GM19468 (cell line): ENCODE measurements at regions not wholly inside any gene's neighbourhood (a gene's known extent, or its start where the extent isn't known, plus 50 kb on each side); places are given as distances from the start of the nearest gene placed in this dataset.
"Not testable (repeated sequence)": the region's sequence is repeated elsewhere in the genome, so short reads cannot be mapped to it uniquely, and the experiment has no call there.

ENCODE experiments used
- ATAC-seq: cut with Tn5 transposase; IDR thresholded peaks from one replicate; pipeline ENCODE4 v1.9.1; 2021; ENCODE audit warnings: mild to moderate bottlenecking, moderate library complexity, moderate number of reproducible peaks; ENCODE audit not compliant: unreplicated experiment; ENCODE audit errors: extremely low read depth

DNA sequence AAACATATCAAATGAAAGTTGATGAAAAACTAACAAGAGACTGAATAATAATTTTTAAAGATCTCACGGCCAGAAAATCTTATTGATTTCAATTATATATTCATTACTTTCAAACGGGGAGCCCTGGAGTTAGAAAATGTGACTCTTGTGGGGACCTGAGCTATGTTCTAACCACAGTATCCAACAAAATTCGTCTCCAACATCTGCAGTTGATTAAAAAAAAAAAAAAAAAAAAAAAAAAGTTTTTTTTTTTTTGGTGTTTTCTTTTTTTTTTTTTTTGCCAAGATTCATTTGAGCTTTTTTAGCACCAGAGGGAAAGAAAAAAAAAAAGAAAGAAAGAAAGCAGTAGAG lies 144.3 kb upstream of the PIK3R1 start:
- no peak for ATAC-seq

DNA sequence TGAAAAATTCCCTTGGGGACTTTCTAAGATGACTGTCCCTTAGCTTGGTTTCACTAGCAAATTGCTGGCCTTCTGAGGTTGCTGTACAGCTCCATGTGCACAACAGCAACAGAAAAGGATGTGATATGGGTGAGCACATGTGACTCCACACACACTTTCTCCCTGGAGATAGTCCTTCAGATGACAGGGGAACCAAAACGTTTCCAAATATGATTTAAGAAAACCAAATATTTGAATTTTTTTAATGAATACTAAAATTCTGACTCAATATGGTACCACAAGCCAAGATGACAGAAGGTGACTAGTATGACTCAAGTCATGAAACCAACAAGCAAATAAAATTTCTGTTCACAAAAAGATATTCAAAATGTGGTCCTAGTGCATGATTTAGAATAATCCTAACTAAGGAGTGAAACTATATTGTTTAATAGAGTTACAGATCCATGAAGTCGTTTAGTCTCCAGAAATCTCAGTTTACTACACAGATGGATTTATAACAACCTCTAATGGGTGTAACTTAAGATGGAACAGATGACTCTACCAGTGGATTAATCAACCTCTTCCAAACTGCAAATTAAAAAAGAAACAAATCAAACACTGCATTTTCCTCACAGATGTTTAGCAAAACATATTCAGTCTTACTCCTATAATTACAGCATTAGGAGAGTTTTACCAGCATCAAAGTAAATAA lies 144.8 kb upstream of the PIK3R1 start:
- ATAC-seq: no peak

GRCh38 chr5:68067976-68068603 lies 147.5 kb upstream of the PIK3R1 start:
- ATAC-seq: no peak

DNA sequence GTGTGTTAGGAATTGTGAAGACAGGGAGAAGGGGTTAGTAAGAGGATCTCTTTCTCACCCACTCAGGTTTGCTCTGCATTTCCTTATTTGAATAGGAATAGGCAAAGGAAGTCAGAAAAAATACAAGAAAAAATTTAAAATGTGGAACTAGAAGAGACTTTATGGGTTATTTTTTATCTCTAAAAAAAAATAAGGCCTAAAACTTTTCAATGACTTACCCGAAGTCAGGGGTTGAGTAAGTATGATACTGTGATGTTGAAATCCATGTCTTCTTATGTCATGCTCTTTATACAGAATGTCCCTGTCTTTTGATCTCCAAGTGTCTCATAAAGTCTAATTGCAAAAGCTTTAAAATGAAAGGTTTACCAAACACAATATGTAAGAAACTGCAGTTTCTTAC lies 148.3 kb upstream of the PIK3R1 start:
- no peak for ATAC-seq

- no peak for ATAC-seq
Measured at GRCh38 chr5:68066277-68066955, 149.1 kb upstream of the PIK3R1 start.

- not testable (repeated sequence) for ATAC-seq
Measured at GRCh38 chr5:68065321-68065720, 150.2 kb upstream of the PIK3R1 start.

GRCh38 chr5:68060382-68060781 lies 155.2 kb upstream of the PIK3R1 start:
- ATAC-seq: no peak

DNA sequence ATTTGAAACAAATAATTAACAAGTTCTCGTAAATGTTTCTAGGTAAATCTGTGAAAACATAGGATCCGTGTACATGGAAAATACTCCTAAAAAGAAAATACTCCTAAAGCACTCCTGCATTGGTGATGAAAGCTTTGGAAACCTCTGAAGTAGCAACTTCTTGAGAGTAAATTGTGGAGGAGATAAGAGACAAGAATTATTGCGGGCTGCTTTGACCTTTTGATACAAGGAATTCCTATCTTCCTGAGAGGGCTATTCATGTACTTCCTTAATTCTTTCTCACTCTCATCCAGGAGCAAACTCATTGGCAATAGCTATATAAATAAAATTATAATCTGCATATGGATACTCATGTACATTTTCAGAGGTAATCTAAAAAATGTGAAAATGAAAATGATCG lies 158.4 kb upstream of the PIK3R1 start:
- ATAC-seq: no peak

DNA sequence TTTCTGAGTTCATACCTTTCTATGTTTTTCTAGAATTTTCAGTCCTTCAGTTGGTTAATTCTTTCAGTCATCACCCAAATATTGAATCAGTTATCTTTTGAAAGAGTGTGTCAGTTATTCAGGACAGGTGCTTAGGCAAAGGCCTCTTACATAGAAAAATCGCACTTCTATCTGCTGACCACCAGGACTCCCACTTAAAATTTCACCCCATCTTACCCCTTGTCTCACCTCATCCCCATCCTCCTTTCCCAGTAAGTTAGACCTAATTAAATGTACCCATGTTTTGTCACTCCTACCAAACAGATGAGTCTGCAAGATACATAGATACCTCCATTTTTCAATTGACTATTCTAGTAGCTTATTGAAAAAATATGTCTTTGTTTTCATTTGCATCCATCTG lies 159.9 kb upstream of the PIK3R1 start:
- no peak for ATAC-seq

- no peak for ATAC-seq
Measured at GRCh38 chr5:68054638-68055037, 160.9 kb upstream of the PIK3R1 start.

GRCh38 chr5:68053202-68053601 lies 162.4 kb upstream of the PIK3R1 start:
- no peak for ATAC-seq

DNA sequence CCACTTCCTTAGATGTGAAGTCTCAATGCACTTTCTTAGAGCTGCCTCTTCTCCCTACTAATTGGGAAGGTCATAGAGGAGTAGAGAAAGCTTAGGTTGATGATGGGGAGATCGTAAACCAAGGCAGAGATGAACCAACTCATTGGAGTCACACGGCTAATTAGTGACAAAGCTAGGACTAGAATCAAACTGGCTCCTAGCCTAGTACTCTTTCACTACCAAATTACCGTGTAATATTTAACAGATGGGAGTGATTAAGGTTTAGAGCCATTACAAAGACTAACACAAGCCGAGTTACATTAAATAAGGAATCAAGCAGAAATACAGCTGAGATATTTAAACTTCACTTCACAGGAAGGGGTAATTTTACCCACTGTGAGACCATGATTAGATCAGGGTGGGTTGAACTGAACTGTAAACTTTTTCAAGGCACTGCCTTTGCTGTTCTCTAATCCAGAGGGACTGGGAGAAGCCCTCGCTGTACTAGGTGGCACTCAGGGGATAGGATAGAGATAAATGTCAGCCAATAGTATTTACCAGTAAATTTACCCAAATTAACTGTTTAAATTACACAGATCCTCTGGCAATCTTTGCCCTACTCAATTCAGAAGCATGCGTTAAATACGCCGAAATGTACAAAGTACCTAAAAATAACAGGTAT lies 166.4 kb upstream of the PIK3R1 start:
- no peak for ATAC-seq

DNA sequence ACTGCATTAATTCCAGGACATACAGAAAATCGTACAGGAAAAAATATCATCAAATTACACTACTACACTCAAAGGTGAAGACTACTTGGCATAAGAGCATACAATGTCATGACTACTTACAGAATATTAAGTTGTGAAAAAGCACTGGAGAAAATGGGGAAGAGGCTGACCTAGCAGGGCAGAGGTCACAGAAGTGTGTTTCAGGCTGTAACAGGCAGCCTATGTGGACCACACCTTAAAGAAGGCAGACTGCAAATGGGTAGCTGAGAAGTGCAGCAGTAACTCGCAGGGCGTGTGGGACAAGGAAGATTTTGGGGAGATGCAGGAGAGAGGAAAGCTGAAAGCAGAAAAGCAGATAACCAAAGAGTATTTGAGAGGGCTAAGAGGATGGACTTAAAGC lies 167.0 kb upstream of the PIK3R1 start:
- no peak for ATAC-seq

DNA sequence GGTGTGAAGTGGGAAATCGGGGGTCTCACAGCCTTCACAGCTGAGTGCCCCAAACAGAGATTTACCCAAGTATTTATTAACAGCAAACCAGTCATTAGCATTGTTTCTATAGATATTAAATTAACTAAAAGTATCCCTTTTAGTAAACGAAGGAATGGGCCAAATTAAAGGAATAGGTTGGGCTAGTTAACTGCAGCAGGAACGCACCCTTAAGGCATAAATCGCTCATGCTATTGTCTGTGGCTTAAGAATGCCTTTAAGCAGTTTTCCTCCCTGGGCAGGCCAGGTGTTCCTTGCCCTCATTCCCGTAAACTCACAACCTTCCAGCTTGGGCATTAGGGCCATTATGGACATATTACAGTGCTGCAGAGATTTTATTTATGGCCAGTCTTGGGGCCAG lies 167.5 kb upstream of the PIK3R1 start:
- not testable (repeated sequence) for ATAC-seq

- no peak for ATAC-seq
Measured at GRCh38 chr5:68047035-68047434, 168.5 kb upstream of the PIK3R1 start.

- ATAC-seq: no peak
Measured at GRCh38 chr5:68046445-68046844, 169.1 kb upstream of the PIK3R1 start.

DNA sequence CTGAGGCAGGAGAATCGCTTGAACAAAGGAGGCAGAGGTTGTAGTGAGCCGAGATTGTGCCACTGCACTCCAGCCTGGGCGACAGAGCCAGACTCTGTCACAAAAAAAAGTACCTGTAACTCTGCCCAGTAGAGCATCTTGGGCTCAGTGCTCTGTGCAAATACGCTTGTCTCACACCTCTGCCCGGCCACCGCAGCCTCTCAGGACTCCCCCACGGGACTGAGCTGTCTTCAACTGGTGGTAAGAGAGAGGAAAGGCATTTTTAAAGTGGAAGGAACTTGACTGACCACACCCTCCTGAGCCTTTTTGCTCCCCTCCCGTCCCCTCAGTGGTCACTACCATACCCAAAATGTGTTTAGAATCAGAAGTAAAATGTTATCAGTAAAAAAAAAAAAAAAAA lies 174.3 kb upstream of the PIK3R1 start:
- ATAC-seq: peak; percentile 68

DNA sequence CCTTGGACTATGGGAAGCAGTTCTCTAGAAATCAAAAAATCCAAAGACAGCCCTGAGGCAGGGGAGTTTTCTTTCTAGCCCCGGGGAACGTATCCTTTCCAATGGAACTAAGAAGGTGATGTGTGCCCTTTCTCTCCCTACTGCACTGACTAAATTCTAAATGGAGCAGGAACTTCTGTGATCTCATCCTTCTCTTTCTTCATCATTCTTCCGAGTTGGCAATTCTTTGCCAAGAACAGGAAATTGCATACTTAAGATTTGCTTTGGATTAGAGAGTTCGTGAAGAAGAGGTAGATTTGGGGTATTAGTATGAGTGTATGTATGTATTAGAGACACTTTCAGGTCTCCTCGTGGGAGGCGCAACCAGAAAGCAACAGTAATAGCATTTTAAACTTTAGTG lies 178.0 kb upstream of the PIK3R1 start:
- ATAC-seq: no peak

- ATAC-seq: no peak
Measured at GRCh38 chr5:68033961-68034571, 181.5 kb upstream of the PIK3R1 start.

DNA sequence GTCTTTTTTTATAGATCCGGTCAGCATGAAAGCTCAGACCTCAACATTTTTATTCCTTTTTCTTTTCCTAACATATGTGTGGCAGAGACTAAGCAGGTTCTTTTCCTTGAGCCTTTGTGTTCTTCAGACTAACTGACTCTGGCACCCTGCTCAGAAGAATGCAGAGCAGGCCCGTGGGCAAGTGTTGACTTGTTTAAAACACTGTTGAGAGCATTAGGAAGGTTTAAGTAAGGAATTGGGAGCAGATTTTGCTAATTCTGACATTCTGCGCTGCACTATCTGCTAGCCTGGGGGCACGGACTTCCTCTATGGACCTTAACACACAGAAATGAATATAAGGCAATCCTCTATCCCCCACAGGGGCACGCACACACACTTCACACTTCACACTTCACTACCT lies 182.5 kb upstream of the PIK3R1 start:
- ATAC-seq: no peak
